Adipocyte (in vitro differentiated cells): ENCODE measurements at regions not wholly inside any gene's neighbourhood (a gene's known extent, or its start where the extent isn't known, plus 50 kb on each side); places are given as distances from the start of the nearest gene placed in this dataset.
"Not testable (repeated sequence)": the region's sequence is repeated elsewhere in the genome, so short reads cannot be mapped to it uniquely, and the experiment has no call there.

Source experiments
- DNase-seq: peaks from one replicate; pipeline ENCODE4 v3.0.0-alpha.2; 2015; ENCODE audit warnings: low read depth
- H3K27me3 ChIP-seq: replicated peaks from 2 replicates; pipeline ENCODE4 v1.7.0; 2013; ENCODE audit warnings: mild to moderate bottlenecking, low read length, moderate library complexity; ENCODE audit not compliant: control insufficient read depth, insufficient read depth
- H3K36me3 ChIP-seq: 2 replicates; pipeline ENCODE4 v1.7.0; 2013; ENCODE audit warnings: low read length, mild to moderate bottlenecking, moderate library complexity; ENCODE audit not compliant: control insufficient read depth, insufficient read depth, severe bottlenecking
- H3K4me1 ChIP-seq: 2 replicates; pipeline ENCODE4 v1.7.0; 2013; ENCODE audit warnings: mild to moderate bottlenecking, low read length, moderate library complexity; ENCODE audit not compliant: control insufficient read depth, insufficient read depth
- H3K4me3 ChIP-seq: 2 replicates; pipeline ENCODE4 v1.7.0; 2013; ENCODE audit warnings: mild to moderate bottlenecking, low read length, moderate library complexity
- H3K9ac ChIP-seq: 2 replicates; pipeline ENCODE4 v1.7.0; 2013; ENCODE audit warnings: mild to moderate bottlenecking, low read length, moderate library complexity
- H3K9me3 ChIP-seq: 2 replicates; pipeline ENCODE4 v1.7.0; 2013; ENCODE audit warnings: mild to moderate bottlenecking, low read length, moderate library complexity; ENCODE audit not compliant: control insufficient read depth

GRCh38 chr7:10646194-10646593 lies 327.5 kb upstream of the PHF14 start:
- no peak for DNase-seq

GRCh38 chr7:10648289-10648688 lies 325.4 kb upstream of the PHF14 start:
- no peaks in the 10 kb centered on the region for H3K27me3 ChIP-seq
- H3K9me3 ChIP-seq: no peaks in the 10 kb centered on the region
- no peak for DNase-seq
- H3K36me3 ChIP-seq: no peaks in the 10 kb centered on the region
- H3K4me3 ChIP-seq: no peak overlapping the region
- no peak overlapping the region for H3K9ac ChIP-seq
- no peaks in the 10 kb centered on the region for H3K4me1 ChIP-seq

More at GRCh38 chr7:10646194-10646593, 327.5 kb upstream of the PHF14 start:
- no peaks in the 10 kb centered on the region for H3K36me3 ChIP-seq
- no peak overlapping the region for H3K4me3 ChIP-seq
- no peak overlapping the region for H3K9ac ChIP-seq
- H3K4me1 ChIP-seq: no peaks in the 10 kb centered on the region
- no peaks in the 10 kb centered on the region for H3K27me3 ChIP-seq
- H3K9me3 ChIP-seq: no peaks in the 10 kb centered on the region

- H3K9ac ChIP-seq, H3K36me3 ChIP-seq, DNase-seq, H3K9me3 ChIP-seq, H3K4me1 ChIP-seq, H3K4me3 ChIP-seq, H3K27me3 ChIP-seq: not testable (repeated sequence)
Observed at GRCh38 chr7:10649120-10649519, 324.6 kb upstream of the PHF14 start.

GRCh38 chr7:10655031-10655430 lies 318.6 kb upstream of the PHF14 start:
- no peak overlapping the region for H3K4me3 ChIP-seq
- no peaks in the 10 kb centered on the region for H3K4me1 ChIP-seq
- no peak overlapping the region for H3K9ac ChIP-seq
- H3K9me3 ChIP-seq: no peaks in the 10 kb centered on the region
- no peaks in the 10 kb centered on the region for H3K36me3 ChIP-seq
- H3K27me3 ChIP-seq: no peaks in the 10 kb centered on the region
- no peak for DNase-seq

GRCh38 chr7:10657201-10657600 lies 316.5 kb upstream of the PHF14 start:
- no peak for DNase-seq
- Histone ChIP-seq H3K27me3 (no peaks in the 10 kb centered on the region), H3K9ac (no peak overlapping the region), H3K9me3 (no peaks in the 10 kb centered on the region), H3K4me1 (no peaks in the 10 kb centered on the region), H3K4me3 (no peak overlapping the region), H3K36me3 (no peaks in the 10 kb centered on the region)

- no peak for DNase-seq
- no peaks in the 10 kb centered on the region for H3K4me1 ChIP-seq
- H3K9ac ChIP-seq: no peak overlapping the region
Observed at GRCh38 chr7:10657837-10658236, 315.8 kb upstream of the PHF14 start.

GRCh38 chr7:10662491-10662890 lies 311.2 kb upstream of the PHF14 start:
- no peaks in the 10 kb centered on the region for H3K9me3 ChIP-seq
- H3K27me3 ChIP-seq: no peaks in the 10 kb centered on the region
- DNase-seq: no peak

More at GRCh38 chr7:10657837-10658236, 315.8 kb upstream of the PHF14 start:
- Histone ChIP-seq H3K36me3 (no peaks in the 10 kb centered on the region), H3K9me3 (no peaks in the 10 kb centered on the region), H3K4me3 (no peak overlapping the region), H3K27me3 (no peaks in the 10 kb centered on the region)

GRCh38 chr7:10662982-10663884 lies 310.4 kb upstream of the PHF14 start:
- DNase-seq: no peak
- no peaks in the 10 kb centered on the region for H3K9me3 ChIP-seq

More at GRCh38 chr7:10662491-10662890, 311.2 kb upstream of the PHF14 start:
- Histone ChIP-seq H3K4me1 (no peaks in the 10 kb centered on the region), H3K4me3 (no peak overlapping the region), H3K36me3 (no peaks in the 10 kb centered on the region), H3K9ac (no peak overlapping the region)

GRCh38 chr7:10672186-10672585 lies 301.5 kb upstream of the PHF14 start:
- H3K4me3 ChIP-seq: no peak overlapping the region
- H3K36me3 ChIP-seq: no peaks in the 10 kb centered on the region
- no peaks in the 10 kb centered on the region for H3K4me1 ChIP-seq
- no peak for DNase-seq
- no peaks in the 10 kb centered on the region for H3K27me3 ChIP-seq
- no peak overlapping the region for H3K9ac ChIP-seq
- peaks cover 3% of the 10 kb centered on the region for H3K9me3 ChIP-seq

More at GRCh38 chr7:10662982-10663884, 310.4 kb upstream of the PHF14 start:
- Histone ChIP-seq H3K9ac (no peak overlapping the region), H3K27me3 (no peaks in the 10 kb centered on the region), H3K36me3 (no peaks in the 10 kb centered on the region), H3K4me3 (no peak overlapping the region), H3K4me1 (no peaks in the 10 kb centered on the region)

GRCh38 chr7:10677211-10677610 lies 296.5 kb upstream of the PHF14 start:
- H3K36me3 ChIP-seq: no peaks in the 10 kb centered on the region
- no peaks in the 10 kb centered on the region for H3K4me1 ChIP-seq
- no peaks in the 10 kb centered on the region for H3K9me3 ChIP-seq
- no peak overlapping the region for H3K9ac ChIP-seq
- H3K4me3 ChIP-seq: no peak overlapping the region
- DNase-seq: no peak
- no peaks in the 10 kb centered on the region for H3K27me3 ChIP-seq

- H3K9me3 ChIP-seq: no peaks in the 10 kb centered on the region
- no peak overlapping the region for H3K9ac ChIP-seq
- no peaks in the 10 kb centered on the region for H3K36me3 ChIP-seq
- no peak overlapping the region for H3K4me3 ChIP-seq
- no peaks in the 10 kb centered on the region for H3K27me3 ChIP-seq
- no peak for DNase-seq
- no peaks in the 10 kb centered on the region for H3K4me1 ChIP-seq
Observed at GRCh38 chr7:10677668-10678232, 295.9 kb upstream of the PHF14 start.
